WTC11 (cell line): ENCODE measurements at regions not wholly inside any gene's neighbourhood (a gene's known extent, or its start where the extent isn't known, plus 50 kb on each side); places are given as distances from the start of the nearest gene placed in this dataset.

ENCODE experiments used
- ATF2 ChIP-seq: sonication (generic); formaldehyde crosslinking; IDR thresholded peaks from 2 replicates; pipeline ENCODE4 v1.8.1; 2022; ENCODE audit warnings: low read depth, missing genetic modification reagents, borderline replicate concordance
- CTCF ChIP-seq: fragments of 200-600 bp; IDR thresholded peaks from 2 replicates; pipeline ENCODE4 v1.8.0; 2022; ENCODE audit warnings: antibody characterized with exemption
- FOXP1 ChIP-seq: sonication (generic); formaldehyde crosslinking; IDR thresholded peaks from 2 replicates; pipeline ENCODE4 v1.8.0; 2022; ENCODE audit warnings: missing genetic modification reagents, mild to moderate bottlenecking, moderate library complexity, borderline replicate concordance
- JUN ChIP-seq: sonication (generic); formaldehyde crosslinking; IDR thresholded peaks from 2 replicates; pipeline ENCODE4 v1.8.0; 2023; ENCODE audit warnings: mild to moderate bottlenecking, missing genetic modification reagents
- SP1 ChIP-seq: sonication (generic); formaldehyde crosslinking; conservative IDR thresholded peaks from 2 replicates; pipeline ENCODE4 v1.8.1; 2022; ENCODE audit warnings: missing genetic modification reagents
- TP53 ChIP-seq: sonication (generic); formaldehyde crosslinking; IDR thresholded peaks from 2 replicates; pipeline ENCODE4 v1.8.1; 2023; ENCODE audit warnings: mild to moderate bottlenecking, missing genetic modification reagents
- ZBTB43 ChIP-seq: sonication (generic); formaldehyde crosslinking; IDR thresholded peaks from 2 replicates; pipeline ENCODE4 v1.8.1; 2023; ENCODE audit warnings: mild to moderate bottlenecking, missing genetic modification reagents

- TF ChIP-seq CTCF (no peak), ATF2 (CRISPR knock-in tag) (no peak), TP53 (CRISPR knock-in tag) (no peak), JUN (CRISPR knock-in tag) (no peak), SP1 (CRISPR knock-in tag) (no peak), ZBTB43 (CRISPR knock-in tag) (no peak), FOXP1 (CRISPR knock-in tag) (no peak)
Measured at GRCh38 chr4:66863481-66863880, 681.8 kb downstream of the CENPC start.
